ENCODE measurements at regions not wholly inside any gene's neighbourhood (a gene's known extent, or its start where the extent isn't known, plus 50 kb on each side); places are given as distances from the start of the nearest gene placed in this dataset.

DNA sequence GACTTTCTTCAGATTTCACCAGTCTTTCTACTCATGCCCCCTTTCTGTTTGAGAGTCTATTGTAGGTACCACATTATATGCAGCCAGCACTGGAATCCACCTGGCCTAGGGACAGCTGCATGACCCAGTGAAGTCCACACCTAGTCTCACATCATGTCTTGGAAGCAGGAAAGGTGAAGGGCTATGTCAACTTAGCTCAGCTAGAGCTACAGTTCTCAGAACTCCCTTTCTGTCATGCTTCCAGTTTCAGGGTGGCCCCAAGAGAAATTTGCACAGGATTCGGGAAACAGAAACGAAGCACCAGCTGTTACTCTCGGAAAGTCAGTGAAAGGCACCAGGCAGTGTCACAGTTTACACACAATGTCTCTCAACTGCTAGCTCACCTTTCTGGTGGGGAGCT is 51.6 kb upstream of the NLRP1 start:
- no peak for DNase-seq

DNA sequence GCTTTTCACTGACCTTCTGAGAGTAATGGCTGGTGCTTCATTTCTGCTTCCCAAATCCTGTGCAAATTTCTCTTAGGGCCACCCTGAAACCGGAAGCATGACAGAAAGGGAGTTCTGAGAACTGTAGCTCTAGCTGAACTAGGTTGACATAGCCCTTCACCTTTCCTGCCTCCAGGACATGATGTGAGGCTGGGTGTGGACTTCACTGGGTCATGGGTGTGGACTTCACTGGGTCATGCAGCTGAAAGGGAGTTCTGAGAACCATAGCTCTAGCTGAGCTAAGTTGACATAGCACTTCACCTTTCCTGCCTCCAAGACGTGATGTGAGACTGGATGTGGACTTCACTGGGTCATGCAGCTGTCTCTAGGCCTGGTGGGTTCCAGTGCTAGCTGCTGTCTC is 54.3 kb upstream of the NLRP1 start:
- no peak for DNase-seq

DNA sequence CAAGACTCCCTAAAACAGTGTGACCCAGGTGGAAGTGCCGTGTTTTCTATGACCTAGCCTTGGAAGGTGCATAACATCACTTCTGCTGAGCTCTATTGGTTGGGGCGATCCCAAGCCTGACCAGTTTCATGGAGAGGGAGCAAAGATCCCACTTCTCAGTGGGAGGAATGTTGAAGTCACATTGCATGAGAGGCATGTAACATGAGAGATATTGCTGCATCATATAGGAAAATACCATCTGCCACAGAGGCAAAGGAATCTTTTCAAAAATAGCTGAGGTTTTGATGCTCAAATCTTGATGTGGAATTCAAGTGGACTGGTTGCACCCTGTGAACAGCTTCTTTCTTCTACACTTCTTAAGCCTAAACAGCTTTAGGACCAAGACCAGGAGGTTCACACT is 56.4 kb upstream of the NLRP1 start:
- DNase-seq: no peak

DNA sequence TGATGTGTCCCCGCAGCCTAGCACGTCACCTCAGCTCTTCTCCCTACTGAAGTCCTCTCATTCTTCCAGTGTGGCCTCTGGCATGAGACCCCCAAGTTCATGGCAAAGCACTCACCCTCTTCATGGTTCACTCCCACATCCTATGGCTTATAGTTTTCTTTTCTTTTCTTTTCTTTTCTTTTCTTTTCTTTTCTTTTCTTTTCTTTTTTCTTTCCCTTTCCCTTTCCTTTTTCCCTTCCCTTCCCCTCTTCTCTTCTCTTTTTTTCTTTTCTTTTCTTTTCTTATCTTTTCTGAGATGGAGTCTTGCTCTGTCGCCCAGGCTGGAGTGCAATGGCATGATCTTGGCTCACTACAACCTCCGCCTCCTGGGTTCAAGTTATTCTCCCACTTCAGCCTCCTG is 58.4 kb upstream of the NLRP1 start:
- no peak for DNase-seq

DNA sequence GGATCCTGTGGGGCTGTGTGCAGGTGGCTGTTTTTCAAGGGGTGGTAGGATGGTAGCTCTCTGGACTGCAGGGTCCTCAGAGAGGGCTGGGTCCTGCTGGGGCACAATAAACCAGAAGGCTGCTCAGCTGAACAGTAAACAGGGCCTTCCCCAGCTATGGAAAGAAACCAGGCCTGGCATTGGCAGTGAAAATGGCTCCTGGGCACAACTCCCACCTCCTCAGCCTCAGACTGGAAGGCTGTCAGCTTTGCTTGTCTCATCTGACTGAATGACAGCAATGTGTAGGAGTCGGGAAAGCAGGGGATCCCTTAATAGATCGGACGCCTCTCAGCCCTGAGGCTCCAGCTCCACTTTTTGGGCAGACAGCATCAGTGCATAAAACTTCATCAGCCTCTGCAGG is 59.8 kb upstream of the NLRP1 start:
- no peak for DNase-seq

DNA sequence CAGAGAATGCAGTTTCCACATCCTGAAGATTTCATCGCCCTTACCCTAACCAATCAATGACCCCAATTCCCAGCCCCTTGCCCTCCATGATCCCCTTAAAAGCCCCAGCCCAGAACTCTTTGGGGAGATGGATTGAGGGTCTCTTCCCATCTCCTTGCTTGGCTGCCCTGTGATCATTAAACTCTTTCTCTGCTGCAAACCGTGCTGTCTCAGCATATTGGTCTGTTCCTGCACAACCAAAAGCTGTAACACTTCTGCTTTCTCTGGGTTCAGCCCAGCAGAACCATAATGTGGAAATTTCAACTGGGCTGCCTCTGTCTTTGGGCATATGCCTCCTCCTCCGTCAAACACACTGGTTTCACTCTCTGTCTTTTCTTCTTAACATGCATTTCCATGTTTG is 67.0 kb upstream of the NLRP1 start:
- DNase-seq: no peak

DNA sequence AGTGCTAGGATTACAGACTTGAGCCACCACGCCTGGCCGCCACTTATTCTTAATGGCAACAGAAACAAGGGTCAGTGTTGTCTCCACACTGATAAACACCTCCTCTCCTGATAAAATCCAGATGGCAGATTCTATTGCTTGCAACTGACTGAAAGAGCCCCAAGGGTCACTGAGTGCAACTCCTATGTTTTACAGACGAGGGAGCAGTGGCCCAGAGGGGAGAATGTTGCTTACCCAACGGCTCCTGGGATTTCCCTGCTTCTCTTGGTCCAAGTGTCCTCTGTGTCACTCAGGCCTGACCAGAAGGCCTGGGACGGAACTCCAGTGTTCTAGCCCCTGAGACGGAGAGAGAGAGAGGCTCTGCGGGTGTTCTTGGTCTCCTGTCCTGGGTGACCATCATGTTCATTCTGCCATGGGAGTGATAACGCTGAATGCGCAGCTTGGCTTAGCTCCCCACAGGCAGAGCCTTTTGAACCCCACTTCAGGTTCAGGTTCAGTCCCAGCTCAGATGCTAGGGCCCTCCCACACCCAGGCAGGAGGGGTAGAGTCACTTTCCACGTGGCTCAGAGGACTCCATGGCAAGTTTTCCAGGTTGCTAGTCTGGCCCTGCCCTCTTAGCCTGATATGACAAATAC is 77.3 kb upstream of the NLRP1 start:
- no peak for DNase-seq

DNA sequence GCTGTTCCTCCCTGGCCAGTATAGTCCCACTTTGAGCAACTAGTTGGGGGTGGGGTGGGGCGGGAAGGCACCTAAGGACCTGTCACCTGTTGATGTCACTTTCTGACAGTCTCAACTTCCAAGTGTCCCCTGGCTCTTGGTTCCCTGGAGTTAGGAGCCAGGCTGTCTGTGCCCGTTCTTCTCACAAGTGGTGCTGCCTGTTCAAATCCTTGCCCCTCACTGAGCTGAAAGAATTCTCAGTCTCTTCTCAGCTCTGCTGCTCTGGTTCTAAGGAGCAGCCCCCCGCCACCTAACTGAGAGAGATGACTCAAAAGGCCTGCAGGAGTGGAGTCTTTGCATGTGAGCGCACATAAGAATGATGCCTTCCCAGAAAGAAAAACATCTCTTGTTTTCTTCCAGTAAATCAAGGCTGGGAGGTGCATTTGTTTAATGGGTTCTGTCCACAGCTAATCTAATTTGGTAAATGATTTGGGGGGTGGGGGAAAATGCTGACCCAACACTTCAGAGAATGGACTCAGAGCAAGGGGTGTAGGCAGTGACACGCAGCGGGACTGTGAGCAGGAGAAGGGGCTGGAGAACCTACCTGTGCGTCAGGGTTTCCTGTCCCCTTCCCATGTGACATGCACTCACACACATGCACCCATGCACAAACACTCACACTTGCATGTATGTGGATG is 78.2 kb upstream of the NLRP1 start:
- no peak for DNase-seq

DNA sequence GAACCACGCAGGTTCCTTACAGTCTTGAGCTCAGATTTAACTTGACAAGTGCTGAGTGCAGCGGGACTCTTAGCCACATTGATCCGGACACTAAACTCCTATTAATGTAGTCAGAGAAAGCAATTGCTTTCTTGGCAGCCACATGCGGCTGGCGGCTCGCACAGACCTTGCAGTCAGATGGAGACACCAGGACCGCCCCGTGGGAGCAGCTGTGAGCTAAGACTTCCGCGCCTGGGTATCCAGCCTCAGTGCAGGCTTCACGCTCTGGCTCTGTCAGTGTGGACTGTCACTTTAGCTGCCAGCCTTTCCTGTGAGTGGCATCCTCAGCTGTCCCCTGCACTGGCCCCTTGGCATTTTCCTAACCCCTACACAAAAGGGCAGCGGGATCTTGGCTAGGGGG is 80.9 kb upstream of the NLRP1 start:
- DNase-seq: no peak

DNA sequence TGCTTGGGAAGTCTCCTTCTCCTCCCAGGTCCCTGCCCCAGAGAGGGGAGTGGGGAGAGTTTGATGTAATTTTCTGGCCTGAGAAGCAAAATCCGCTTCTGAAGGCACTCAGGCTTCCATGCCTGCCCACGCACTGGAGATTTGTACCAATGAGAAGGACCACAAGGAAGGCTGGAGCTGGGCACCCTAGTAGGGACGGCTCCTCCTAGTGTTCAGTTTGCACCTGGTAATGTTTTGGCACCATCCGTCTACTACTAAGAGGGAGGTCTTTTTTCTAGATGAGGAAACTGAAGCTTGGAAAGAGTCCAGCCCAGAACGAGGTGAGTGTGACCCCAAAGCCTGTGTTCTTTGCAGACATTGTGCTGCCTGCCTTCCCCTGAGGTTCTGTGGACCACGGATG is 83.6 kb upstream of the NLRP1 start:
- no peak for DNase-seq

DNA sequence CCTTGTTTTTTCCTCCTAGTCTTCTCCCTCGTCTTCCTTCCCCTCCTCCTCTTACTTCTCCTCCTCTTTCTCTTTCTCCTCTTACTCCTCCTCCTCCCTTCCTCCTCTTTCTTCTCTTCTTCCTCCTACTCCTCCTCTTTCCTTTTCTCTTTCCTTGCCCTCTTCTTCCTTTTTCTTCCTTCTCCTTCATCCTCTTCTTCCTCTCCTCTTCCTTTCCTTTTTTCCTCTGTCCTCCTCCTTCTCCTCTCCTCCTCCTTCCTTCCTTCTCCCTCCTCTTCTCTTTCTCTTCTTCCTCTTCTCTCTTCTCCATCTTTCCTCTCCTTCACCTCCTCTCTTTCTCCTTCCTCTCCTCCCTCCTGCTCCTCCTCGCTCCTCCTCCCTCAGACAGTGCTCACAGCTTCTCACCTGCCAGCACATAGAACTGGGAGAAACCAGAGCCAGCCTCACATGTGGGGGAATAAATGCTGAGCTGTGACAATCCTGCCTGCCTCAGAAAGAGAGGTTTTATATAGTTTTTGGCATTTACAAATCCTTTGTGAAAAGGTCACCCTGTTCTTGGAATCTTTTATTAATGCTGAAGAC is 84.3 kb upstream of the NLRP1 start:
- no peak for DNase-seq

DNA sequence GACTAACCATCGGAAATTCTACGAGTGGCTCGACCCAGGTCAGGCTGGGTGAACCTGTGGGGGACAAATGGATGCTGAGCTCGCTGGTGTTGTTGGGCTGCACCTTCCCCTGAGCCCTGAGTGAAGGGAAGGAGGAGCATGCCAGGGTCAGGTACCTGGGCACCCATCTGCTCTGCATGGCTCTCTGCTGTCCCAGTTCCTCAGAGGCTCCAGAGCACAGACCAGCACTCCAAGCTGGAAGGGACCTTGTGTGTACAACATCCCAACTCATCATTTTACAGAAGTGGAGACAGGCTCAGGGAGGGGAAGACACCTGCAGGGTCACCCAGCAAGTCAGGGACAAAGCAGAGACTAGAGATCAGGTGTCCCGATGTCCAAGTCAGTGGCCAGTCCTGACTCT is 84.9 kb upstream of the NLRP1 start:
- no peak for DNase-seq

DNA sequence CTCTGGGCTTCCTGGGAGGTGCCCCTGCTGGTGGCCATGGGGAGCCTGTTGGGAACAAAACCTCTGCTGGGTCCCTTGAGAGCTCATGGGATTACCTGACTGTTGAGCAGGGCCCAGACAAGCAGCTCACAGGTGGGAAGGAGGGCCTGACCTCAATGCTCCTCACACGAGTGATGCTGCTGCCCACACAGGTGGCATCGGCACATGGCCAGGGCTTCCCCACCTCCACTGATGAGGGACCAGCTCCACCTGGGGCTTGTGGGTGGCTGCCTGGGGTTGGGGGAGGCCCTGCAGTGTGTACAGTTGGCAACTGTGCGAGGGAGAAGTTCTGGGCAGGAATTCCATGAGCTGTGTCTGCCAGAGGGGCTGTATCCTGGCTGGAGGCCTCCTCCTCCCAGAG is 87.8 kb upstream of the NLRP1 start:
- DNase-seq: no peak

DNA sequence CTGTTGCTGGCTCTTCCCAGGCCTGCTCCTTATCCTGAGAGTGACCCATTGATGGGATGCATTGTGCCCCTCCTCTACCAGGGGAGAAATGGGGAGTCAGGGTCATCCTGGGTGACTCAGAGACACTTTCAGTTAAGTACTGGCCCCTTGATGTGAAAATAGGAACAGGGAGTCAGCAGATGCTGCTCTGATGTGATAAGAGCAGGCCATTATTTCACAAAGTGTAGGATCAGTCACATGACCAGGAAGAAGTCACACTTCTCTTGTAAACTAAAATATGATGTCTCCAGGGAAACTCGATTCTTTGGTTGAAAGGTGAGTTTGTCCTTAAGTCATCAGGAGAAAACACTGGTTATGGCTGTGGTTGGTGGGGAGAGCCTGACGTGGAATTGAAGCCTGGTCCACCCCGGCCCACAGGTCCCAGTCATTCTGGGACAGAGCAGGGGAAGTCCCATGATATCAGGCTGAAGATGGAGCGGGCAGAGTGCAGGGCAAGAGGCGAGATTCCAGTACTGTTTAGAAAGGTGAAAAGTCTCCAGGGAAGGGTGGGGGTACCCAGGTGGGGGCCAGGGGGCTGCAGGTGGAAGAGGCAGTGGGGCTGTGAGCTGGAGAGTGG is 88.6 kb upstream of the NLRP1 start:
- DNase-seq: no peak

DNA sequence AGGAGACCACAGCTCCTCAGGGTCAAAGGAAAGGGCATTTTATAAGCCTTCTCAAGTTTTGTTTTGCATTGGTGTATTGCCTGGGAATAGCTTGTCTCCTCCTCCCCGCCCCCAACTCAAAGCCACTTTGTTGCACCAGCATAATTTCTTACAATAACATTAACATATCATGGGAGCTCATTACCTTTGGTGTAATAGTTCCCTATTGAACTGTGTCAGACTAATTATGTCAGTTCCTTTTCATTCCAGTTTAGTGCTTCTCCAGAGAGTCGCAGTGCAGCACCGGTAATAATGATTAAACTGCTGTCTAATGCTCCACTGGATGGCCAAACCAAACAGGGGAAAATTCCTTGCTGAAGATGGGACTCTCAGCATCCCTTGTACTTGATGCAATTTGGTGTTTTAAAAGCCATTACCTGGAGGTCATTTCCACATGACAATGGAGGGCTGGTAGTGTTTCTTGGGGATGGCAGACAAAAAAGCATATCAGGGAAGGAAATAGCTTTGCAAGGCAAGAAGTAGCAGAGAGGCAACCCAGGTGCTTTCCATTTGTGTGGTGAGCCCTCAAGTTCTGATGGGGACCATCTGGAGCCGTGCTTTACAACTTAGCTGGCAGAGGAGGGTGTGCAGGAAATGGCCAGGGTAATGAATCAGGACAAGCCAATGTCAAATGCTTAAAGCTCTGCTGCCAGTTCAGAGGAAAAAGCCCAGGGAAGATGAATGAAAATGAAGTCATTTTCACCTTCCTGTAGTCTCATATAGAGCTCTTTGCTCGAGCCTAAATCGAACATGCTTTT is 91.5 kb upstream of the NLRP1 start:
- DNase-seq: no peak

DNA sequence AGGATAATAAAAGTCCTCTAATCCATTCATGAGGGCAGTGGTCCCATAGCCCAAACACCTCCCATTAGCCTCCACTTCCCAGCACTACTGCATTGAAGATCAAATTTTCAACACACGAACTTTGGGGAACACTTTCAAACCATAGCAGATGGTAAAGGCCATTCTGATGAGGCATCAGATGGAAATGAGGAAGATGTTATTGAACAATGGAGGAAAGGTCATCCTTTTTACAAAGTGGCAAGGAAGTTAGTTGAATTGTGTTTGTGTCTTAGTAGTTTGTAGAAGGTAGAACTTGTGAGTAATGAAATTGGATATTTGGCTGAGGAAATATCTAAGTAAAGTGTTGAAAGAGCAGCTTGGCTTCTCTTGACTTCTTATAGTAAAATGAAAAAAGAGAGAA is 93.3 kb upstream of the NLRP1 start:
- no peak for DNase-seq

DNA sequence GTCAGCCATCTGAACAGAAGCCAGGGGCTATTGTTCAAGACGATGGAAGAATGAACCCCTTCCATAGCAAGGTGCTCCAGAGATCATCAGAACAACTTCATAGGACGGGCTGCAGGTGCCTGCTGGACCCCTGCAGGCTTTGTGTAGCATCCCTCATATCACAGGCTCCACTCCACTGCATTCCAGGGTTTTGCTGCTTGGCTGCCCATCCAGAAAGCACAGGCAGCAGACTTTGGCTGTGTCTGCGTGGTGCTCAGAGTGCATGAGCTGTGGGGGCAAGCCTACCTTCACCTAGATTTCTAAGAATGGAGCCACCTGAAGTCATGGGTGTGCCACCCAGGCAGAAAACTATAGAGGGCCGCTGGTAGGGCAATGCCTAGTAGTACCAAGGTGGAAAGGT is 93.9 kb upstream of the NLRP1 start:
- DNase-seq: no peak

DNA sequence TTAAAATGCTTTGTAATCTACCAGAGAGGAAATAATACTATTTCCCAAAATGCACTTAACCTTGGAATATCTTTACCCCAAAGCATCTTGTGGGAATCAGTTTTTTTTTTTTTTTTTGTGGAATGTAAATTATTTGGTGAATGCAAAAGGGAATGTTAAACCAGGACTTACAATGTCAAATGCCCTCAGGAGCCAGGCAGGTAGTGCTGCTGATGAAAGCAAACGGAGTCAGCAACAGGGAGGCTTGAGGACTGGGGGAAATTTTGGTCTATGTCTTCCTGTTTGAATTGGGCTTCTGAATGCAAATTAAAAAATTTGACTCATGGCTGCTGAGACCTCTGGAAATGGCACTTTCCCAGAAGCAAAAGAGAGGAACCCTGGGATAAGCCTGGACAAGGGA is 96.5 kb upstream of the NLRP1 start:
- no peak for DNase-seq

DNA sequence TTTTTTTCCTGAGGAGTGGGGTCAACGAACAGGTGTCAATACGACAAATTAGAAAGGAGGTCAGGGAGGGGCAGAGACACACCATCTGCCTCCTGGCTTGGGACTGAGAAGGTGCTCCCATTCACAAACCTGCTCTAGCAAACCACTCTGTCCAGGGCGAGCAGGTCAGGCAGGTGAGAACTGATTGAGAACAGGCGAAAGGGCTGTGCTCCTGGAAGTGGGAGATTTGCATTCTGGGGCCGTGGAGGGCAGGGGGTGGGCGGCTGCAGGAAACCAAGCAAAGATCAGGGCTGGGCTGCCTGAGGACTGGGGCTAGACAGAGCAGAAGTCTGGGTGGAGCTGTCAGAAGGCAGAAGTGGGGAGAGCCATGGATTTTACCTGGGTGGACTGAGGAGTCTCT is 98.9 kb upstream of the NLRP1 start:
- no peak for DNase-seq

DNA sequence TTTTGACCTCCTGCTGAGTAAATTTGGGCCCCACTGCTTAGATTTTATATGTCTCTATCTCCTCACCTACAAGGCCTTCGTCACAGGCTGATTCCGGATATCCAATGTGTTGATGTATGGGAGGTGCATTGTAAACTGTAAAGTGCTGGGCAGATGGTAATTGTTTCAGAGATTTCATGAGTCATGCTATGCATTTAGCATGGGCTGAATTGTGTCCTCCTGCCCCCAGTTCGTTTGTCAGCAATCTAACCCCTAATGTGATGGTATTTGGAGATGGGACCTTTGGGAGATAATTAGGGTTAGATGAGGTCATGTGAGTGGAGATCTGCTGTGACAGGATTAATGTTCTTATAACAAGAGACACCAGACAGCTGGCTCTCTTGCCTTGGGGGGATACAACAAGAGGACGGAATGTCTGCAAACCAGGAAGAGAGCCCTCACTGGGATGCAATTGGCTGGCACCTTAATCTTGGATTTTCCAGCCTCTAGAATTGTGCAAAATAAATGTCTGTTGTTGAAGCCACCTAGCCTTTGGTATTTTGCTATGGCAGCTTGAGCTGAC is 101.8 kb upstream of the NLRP1 start:
- DNase-seq: no peak

DNA sequence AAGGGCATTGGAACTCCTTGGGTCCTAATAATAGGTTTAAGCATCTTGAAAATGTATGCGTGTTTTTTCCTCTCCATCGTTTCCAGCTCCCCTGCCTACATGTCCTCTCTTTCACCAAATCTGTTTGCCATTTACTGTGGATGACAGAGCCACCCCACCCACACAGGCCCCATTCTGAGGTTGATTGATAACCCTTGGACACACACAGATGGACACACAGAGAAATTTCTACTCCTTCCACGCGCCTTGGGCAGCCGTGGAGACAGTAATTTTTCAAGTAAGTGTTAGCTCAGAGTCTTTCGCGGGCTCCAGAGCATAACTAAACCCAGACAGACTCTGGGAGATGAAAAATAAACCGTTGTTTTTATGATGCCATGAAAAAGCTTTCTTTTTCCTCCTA is 103.3 kb upstream of the NLRP1 start:
- DNase-seq: no peak

DNA sequence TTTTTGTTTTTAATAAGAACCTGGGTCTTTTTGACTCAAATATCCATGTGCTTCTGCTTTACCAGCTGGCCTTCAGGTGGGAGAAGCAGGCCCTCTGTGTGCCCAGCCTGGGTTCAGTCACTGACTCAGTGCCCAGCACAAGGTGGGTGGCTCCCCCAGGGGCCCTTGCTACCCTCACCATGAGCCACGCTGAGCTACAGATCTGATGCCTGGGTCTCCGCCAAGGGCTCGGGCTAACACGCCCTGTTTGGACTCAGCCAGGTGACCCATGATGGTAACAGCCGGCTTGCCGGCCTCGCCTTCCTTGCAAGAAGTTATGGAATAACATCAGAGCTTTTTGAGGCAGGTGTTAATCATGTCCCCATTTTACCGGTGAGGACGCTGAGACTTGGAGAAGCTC is 109.5 kb upstream of the NLRP1 start:
- DNase-seq: no peak

DNA sequence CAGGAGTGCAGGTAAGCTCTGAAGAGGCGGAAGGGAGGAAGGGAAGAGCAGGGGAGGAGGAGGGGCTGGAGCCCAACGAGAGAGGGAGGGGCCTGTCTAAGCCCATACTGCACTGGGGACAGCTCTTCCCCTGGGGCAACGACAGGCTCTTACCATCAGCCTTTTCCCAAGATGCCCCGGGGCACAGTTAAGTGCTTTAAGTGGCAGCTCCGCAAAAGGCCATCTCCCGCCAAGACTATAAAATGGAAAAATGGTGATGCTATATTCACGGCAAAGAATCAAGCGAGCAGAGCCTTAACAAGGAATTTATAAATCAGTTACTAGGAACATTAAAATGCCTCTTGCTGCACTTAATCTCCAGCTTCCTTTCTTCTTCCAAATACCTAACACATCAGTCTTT is 110.2 kb upstream of the NLRP1 start:
- no peak for DNase-seq

All from stimulated activated CD4-positive, alpha-beta T cell treated with anti-CD3 and anti-CD28 coated beads, Interleukin-4, amount 100 ng/mL, for 1 hour (primary cell).